Parathyroid adenoma (tissue), 2 donors: ENCODE measurements at regions not wholly inside any gene's neighbourhood (a gene's known extent, or its start where the extent isn't known, plus 50 kb on each side); places are given as distances from the start of the nearest gene placed in this dataset.
"Not testable (repeated sequence)": the region's sequence is repeated elsewhere in the genome, so short reads cannot be mapped to it uniquely, and the experiment has no call there.

ENCODE experiments used
- H2AFZ ChIP-seq: fragments of 300-600 bp; sonication (generic); one replicate; pipeline ENCODE4 v1.7.0; 2017; ENCODE audit warnings: antibody characterized with exemption, mild to moderate bottlenecking
- H3K27ac ChIP-seq: fragments of 300-600 bp; sonication (generic); one replicate; pipeline ENCODE4 v1.7.0; 2017
- H3K27me3 ChIP-seq: fragments of 300-600 bp; sonication (generic); one replicate; pipeline ENCODE4 v1.7.0; 2017; ENCODE audit warnings: low read length; ENCODE audit not compliant: control insufficient read depth, insufficient read depth
- H3K36me3 ChIP-seq: fragments of 300-600 bp; sonication (generic); one replicate; pipeline ENCODE4 v1.7.0; 2017; ENCODE audit warnings: low read length; ENCODE audit not compliant: control insufficient read depth, insufficient read depth
- H3K4me1 ChIP-seq: fragments of 300-600 bp; sonication (generic); one replicate; pipeline ENCODE4 v1.7.0; 2017; ENCODE audit warnings: control low read depth
- H3K4me2 ChIP-seq: fragments of 300-600 bp; sonication (generic); one replicate; pipeline ENCODE4 v1.7.0; 2017; ENCODE audit warnings: low read length
- H3K4me3 ChIP-seq: fragments of 300-600 bp; sonication (generic); one replicate; pipeline ENCODE4 v1.7.0; 2017; ENCODE audit warnings: low read depth, low read length
- H3K79me2 ChIP-seq: fragments of 300-600 bp; sonication (generic); one replicate; pipeline ENCODE4 v1.7.0; 2017; ENCODE audit warnings: control low read depth
- H3K9ac ChIP-seq: fragments of 300-600 bp; sonication (generic); one replicate; pipeline ENCODE4 v1.7.0; 2017; ENCODE audit warnings: mild to moderate bottlenecking
- H3K9me3 ChIP-seq: fragments of 300-600 bp; sonication (generic); one replicate; pipeline ENCODE4 v1.7.0; 2017; ENCODE audit warnings: low read length; ENCODE audit not compliant: control insufficient read depth
- CTCF ChIP-seq: fragments of 300-600 bp; sonication (generic); IDR thresholded peaks from one replicate; pipeline ENCODE4 v1.7.0; 2017; ENCODE audit warnings: antibody characterized with exemption, mild to moderate bottlenecking
- donor health status: primary hyperparathyroidism.

DNA sequence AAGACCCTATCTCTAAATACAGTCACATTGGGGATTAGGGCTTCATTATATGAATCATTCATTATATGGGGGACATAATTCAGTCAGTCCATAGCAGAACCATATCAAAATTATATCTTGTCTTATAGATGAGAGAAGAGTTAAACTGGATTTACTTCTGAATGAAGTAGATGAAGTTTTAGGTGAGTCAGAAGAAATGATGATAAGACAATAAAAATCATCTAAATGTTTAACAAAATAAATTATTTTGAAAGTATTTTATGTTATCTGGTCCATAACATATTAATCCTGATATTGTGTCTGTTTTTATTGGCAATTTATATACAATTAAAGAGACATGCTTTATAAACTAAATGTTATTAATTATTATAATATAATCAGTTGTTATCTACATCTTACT, 76.9 kb upstream of the EFCAB3 start:
- Histone ChIP-seq H3K79me2 (no peaks in the 10 kb centered on the region), H3K9ac (no peak overlapping the region), H3K4me2 (no peak overlapping the region), H3K27ac (no peak overlapping the region), H3K4me3 (no peak overlapping the region), H3K27me3 (no peaks in the 10 kb centered on the region), H3K36me3 (no peaks in the 10 kb centered on the region), H2AFZ (no peak overlapping the region), H3K9me3 (no peaks in the 10 kb centered on the region), H3K4me1 (no peaks in the 10 kb centered on the region)
- TF ChIP-seq CTCF = no peak

DNA sequence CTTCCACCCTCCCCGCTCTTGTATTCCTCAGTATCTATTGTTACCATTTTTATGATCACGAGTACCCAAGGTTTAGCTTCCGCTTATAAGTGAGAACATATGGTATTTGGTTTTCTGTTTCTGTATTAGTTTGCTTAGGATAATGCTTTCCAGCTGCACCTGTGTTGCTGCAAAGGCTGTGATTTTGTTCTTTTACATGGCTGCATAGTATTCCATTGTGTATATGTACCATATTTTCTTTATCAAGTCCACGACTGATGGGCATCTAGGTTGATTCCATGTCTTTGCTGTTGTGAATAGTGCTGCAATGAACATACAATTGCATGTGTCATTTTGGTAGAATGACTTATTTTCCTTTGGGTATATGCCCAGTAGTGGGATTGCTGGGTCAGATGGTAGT, 79.7 kb upstream of the EFCAB3 start:
- H3K27ac ChIP-seq = no peak overlapping the region
- H3K9ac ChIP-seq = no peak overlapping the region
- H3K4me1 ChIP-seq = no peaks in the 10 kb centered on the region
- TF ChIP-seq CTCF = no peak
- H3K27me3 ChIP-seq = no peaks in the 10 kb centered on the region
- H3K4me2 ChIP-seq = no peak overlapping the region
- H2AFZ ChIP-seq = no peak overlapping the region
- H3K9me3 ChIP-seq = no peaks in the 10 kb centered on the region
- no peak overlapping the region for H3K4me3 ChIP-seq
- H3K79me2 ChIP-seq = no peaks in the 10 kb centered on the region
- no peaks in the 10 kb centered on the region for H3K36me3 ChIP-seq

DNA sequence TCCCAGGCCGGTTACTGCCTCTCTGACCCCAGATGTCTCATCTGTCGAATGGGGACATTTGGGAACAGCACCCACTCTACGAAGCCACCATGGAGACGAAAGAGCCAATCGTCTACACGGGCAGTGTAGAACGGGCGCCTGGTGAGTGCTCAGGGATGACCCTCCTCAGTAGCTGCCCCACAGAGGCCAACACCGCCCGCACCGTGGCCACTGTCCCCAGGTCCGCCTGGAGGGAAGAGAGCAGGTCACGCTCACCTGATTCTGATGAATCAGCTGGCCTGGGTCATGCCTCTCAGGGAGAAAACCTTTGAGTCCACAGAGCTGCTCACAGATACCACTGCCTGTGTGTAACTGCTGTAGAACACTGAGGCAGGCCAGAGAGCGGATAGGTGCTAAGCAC, 105.1 kb upstream of the EFCAB3 start:
- not testable (repeated sequence) for H3K36me3 ChIP-seq, H3K9ac ChIP-seq, H3K27ac ChIP-seq, H3K4me1 ChIP-seq, H3K4me2 ChIP-seq, H3K4me3 ChIP-seq, H3K9me3 ChIP-seq, H3K79me2 ChIP-seq, H3K27me3 ChIP-seq, H2AFZ ChIP-seq

DNA sequence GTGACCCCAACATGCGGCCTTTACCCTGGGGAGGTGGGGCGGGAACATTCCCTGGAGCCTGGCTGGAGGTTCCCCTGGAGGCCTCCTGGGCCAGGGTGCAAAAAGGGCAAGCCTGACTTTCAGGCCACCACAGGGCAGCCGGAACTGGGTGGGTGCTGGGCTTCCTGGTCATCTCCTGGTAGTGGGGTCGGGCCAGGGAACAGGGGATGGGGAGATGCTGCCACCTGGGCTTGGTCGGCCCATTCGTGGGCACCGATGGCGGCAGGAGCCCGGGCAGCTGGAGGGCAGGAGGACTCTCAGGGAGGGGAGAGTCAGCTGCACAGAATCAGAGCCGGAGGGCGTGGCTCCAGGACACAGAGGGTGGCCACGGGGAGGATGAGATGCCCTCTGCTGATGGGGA, 112.0 kb upstream of the EFCAB3 start:
- not testable (repeated sequence) for H3K4me3 ChIP-seq, H3K36me3 ChIP-seq, H3K4me1 ChIP-seq, H3K9ac ChIP-seq, H3K27me3 ChIP-seq, H3K27ac ChIP-seq, H3K79me2 ChIP-seq, H3K9me3 ChIP-seq, H2AFZ ChIP-seq, H3K4me2 ChIP-seq

DNA sequence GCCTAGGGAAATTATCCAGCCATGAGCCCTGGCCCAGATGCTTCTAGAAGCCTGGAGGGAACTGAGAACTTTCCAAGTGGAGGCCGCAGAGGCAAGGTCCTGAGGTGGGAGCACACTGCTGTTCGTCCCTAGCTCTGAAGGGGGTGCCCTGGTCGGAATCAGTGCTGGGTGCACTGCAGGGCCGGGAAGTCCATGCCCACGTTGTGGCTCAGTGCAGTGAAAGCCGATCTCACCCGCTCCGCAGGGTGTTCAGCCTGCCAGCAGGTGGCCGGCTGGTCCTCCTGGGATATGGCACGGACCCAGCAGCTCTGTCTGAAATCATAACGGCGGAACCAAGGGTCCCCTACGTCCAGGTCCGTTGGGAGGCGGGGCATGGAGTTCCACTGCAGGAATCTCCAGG, 115.4 kb upstream of the EFCAB3 start:
- not testable (repeated sequence) for H3K27me3 ChIP-seq

DNA sequence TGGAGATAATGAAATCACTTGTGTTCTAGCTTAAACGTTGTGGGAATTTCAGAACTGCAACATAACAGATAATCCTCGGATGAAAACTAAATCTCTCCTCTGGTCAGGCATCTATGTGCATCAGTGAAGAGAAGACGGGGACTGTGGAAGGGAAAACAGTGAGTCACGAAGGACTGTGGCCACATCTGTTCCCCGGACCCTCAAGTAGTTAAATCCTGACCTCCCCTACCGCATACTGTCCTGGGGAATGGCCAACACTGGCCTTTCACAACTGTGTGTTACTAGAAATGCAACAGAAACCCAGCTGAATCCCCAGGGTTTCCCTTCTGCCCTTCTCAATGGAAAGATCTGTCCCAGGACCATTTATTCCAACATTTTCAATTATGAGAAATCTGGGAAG, 124.6 kb upstream of the EFCAB3 start:
- not testable (repeated sequence) for H3K9ac ChIP-seq, H2AFZ ChIP-seq, H3K4me1 ChIP-seq, H3K4me3 ChIP-seq, H3K9me3 ChIP-seq, H3K79me2 ChIP-seq, H3K36me3 ChIP-seq, H3K27ac ChIP-seq, H3K27me3 ChIP-seq, H3K4me2 ChIP-seq

More for the DNA sequence above, 115.4 kb upstream of the EFCAB3 start:
- H3K79me2 ChIP-seq, H3K4me3 ChIP-seq, H3K36me3 ChIP-seq, H3K9me3 ChIP-seq, H3K4me2 ChIP-seq, H2AFZ ChIP-seq, H3K9ac ChIP-seq, H3K27ac ChIP-seq, H3K4me1 ChIP-seq: not testable (repeated sequence)

DNA sequence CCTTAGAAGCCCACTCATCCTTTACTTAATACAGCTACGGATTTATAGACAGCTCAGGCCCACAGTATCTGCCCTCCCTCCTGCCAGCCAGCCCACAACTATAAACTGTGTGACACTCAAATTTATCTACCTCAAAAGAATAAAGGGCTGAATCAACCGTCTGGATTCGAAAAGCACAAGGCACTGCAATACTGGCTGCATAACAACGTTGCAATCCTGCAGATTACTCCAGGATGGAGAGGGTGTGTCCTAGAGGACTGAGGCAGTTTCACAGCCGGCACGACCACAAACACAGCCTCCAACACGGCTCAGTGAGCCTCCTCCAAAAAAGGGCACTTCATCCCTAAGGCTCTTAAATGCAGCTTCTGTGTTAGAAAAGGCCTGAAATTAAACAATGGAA, 138.3 kb upstream of the EFCAB3 start:
- H2AFZ ChIP-seq, H3K27ac ChIP-seq, H3K36me3 ChIP-seq, H3K4me1 ChIP-seq, H3K4me3 ChIP-seq, H3K79me2 ChIP-seq, H3K27me3 ChIP-seq, H3K4me2 ChIP-seq, H3K9ac ChIP-seq, H3K9me3 ChIP-seq: not testable (repeated sequence)

DNA sequence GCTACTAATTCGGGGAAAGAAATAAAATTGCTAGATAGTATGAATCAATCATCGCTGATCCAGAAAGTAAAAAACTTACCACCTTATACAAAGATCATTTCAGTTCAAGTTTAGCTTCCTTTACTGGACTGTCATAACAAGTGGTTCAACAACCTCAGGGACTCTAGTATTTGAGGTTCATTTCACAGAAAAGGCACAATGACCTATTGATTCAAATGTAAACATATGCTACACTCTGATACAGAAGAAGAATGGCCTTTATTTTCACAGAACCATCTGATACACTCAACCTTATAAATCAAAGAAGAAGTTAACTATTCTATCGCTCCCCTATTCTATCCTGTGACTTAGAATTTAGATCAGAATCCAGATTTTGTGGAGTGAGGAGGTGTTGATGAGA, 140.8 kb upstream of the EFCAB3 start:
- H3K79me2 ChIP-seq, H3K9ac ChIP-seq, H3K9me3 ChIP-seq, H2AFZ ChIP-seq, H3K4me1 ChIP-seq, H3K27me3 ChIP-seq, H3K27ac ChIP-seq, H3K36me3 ChIP-seq, H3K4me2 ChIP-seq, H3K4me3 ChIP-seq: not testable (repeated sequence)

DNA sequence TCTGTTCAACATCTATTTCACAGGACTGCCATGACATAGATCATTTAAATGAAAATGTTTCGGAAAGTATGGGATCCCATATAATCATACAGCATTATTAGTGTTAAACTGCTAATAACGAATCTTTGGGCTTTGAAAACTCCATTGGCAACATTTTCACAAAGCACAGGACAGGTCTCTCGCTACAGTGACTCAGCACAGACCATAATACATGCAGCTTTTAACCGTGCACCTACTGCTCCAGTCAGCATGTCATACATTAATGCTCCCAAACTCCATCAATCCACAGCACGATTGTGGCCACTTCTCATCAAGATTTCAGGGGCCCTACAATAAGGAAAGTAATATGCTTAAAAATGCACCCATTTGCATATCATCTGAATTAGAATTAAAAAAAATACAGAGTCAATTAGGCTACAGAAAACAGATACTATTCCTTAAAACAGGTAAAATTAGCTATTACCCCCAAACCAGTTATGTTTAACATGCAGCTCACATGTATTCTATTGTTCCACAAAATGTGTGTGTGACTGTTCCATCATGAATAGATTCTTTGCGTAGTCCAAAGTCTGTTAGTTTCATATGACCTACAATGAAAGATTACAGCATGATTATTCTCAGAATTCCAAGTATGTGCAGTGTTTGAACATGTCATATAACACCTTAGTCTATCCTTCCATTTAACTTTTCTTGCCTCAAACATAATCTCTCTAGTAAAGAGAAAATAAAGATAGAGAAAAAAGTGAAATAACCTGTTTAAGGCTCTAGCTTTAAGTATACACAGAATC, 141.6 kb upstream of the EFCAB3 start:
- not testable (repeated sequence) for H3K36me3 ChIP-seq, H3K4me3 ChIP-seq, H3K9me3 ChIP-seq, H3K27ac ChIP-seq, H3K4me1 ChIP-seq, H3K4me2 ChIP-seq, H3K9ac ChIP-seq, H2AFZ ChIP-seq, H3K79me2 ChIP-seq, H3K27me3 ChIP-seq
